DOHH2 (cell line): ENCODE measurements at regions not wholly inside any gene's neighbourhood (a gene's known extent, or its start where the extent isn't known, plus 50 kb on each side); places are given as distances from the start of the nearest gene placed in this dataset.

ENCODE experiments used
- H3F3A ChIP-seq: fragments of 200-600 bp; sonication (generic), shearing (Covaris generic); 2 replicates; pipeline ENCODE4 v1.6.0; 2016; ENCODE audit warnings: antibody characterized with exemption, mild to moderate bottlenecking; ENCODE audit not compliant: control insufficient read depth, insufficient read depth
- H3K27ac ChIP-seq: fragments of 200-600 bp; sonication (generic); 2 replicates; pipeline ENCODE4 v1.5.1; 2014; ENCODE audit warnings: low read depth, mild to moderate bottlenecking, low read length, moderate library complexity
- H3K27me3 ChIP-seq: fragments of 200-600 bp; sonication (generic); 2 replicates; pipeline ENCODE4 v1.6.1; 2014; ENCODE audit warnings: mild to moderate bottlenecking, low read length, mixed read lengths; ENCODE audit not compliant: control insufficient read depth
- H3K36me3 ChIP-seq: fragments of 200-600 bp; sonication (generic); 2 replicates; pipeline ENCODE4 v1.6.1; 2014; ENCODE audit warnings: mild to moderate bottlenecking, low read length, moderate library complexity, mixed read lengths; ENCODE audit not compliant: control insufficient read depth
- H3K4me1 ChIP-seq: fragments of 200-600 bp; sonication (generic); 2 replicates; pipeline ENCODE4 v1.6.1; 2014; ENCODE audit warnings: mild to moderate bottlenecking, low read length, mixed read lengths; ENCODE audit not compliant: control insufficient read depth
- H3K4me2 ChIP-seq: fragments of 200-600 bp; sonication (generic); 2 replicates; pipeline ENCODE4 v1.6.0; 2014; ENCODE audit warnings: mild to moderate bottlenecking, low read length, moderate library complexity
- H3K4me3 ChIP-seq: fragments of 200-600 bp; sonication (generic); 2 replicates; pipeline ENCODE4 v1.5.1; 2014; ENCODE audit warnings: mild to moderate bottlenecking, low read length, mixed read lengths
- H3K79me2 ChIP-seq: fragments of 200-600 bp; sonication (generic); 2 replicates; pipeline ENCODE4 v1.6.1; 2014; ENCODE audit warnings: mild to moderate bottlenecking, low read length, mixed read lengths; ENCODE audit not compliant: control insufficient read depth
- H3K9me2 ChIP-seq: fragments of 200-600 bp; sonication (generic); replicated peaks from 2 replicates; pipeline ENCODE4 v1.6.1; 2014; ENCODE audit warnings: mild to moderate bottlenecking, low read length, mixed read lengths; ENCODE audit not compliant: control insufficient read depth
- H3K9me3 ChIP-seq: fragments of 200-600 bp; sonication (generic); 2 replicates; pipeline ENCODE4 v1.6.1; 2014; ENCODE audit warnings: antibody characterized with exemption, low read length, mixed read lengths; ENCODE audit not compliant: control insufficient read depth, insufficient read depth
- H4K20me1 ChIP-seq: fragments of 200-600 bp; sonication (generic); 2 replicates; pipeline ENCODE4 v1.6.0; 2014; ENCODE audit warnings: low read depth, mild to moderate bottlenecking, antibody characterized with exemption, low read length, moderate library complexity; ENCODE audit not compliant: control insufficient read depth, insufficient read depth
- EZH2phosphoT487 ChIP-seq: fragments of 200-600 bp; sonication (generic); IDR thresholded peaks from 2 replicates; pipeline ENCODE4 v1.6.1; 2017; ENCODE audit warnings: borderline replicate concordance, mild to moderate bottlenecking, antibody characterized with exemption, low read length, moderate library complexity, mixed read lengths
- TF ChIP-seq, protein P1 (sequence below): fragments of 200-600 bp; sonication (generic); IDR thresholded peaks from one replicate; pipeline ENCODE4 v1.5.1; 2014; ENCODE audit warnings: antibody characterized with exemption, mild to moderate bottlenecking, low read depth, low read length; ENCODE audit not compliant: poor library complexity, severe bottlenecking

GRCh38 chr16:50928065-50928464, 186.2 kb downstream of the CYLD start:
- no peaks in the 10 kb centered on the region for H3K9me2 ChIP-seq
- no peaks in the 10 kb centered on the region for H3K9me3 ChIP-seq
- H3K36me3 ChIP-seq: no peaks in the 10 kb centered on the region
- H3F3A ChIP-seq: no peaks in the 10 kb centered on the region
- no peak for TF ChIP-seq EZH2phosphoT487
- TF ChIP-seq, protein P1, sequence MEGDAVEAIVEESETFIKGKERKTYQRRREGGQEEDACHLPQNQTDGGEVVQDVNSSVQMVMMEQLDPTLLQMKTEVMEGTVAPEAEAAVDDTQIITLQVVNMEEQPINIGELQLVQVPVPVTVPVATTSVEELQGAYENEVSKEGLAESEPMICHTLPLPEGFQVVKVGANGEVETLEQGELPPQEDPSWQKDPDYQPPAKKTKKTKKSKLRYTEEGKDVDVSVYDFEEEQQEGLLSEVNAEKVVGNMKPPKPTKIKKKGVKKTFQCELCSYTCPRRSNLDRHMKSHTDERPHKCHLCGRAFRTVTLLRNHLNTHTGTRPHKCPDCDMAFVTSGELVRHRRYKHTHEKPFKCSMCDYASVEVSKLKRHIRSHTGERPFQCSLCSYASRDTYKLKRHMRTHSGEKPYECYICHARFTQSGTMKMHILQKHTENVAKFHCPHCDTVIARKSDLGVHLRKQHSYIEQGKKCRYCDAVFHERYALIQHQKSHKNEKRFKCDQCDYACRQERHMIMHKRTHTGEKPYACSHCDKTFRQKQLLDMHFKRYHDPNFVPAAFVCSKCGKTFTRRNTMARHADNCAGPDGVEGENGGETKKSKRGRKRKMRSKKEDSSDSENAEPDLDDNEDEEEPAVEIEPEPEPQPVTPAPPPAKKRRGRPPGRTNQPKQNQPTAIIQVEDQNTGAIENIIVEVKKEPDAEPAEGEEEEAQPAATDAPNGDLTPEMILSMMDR: no peak
- H3K27me3 ChIP-seq: no peaks in the 10 kb centered on the region
- no peak overlapping the region for H3K27ac ChIP-seq
- H3K79me2 ChIP-seq: no peaks in the 10 kb centered on the region
- no peak overlapping the region for H3K4me2 ChIP-seq
- H3K4me1 ChIP-seq: no peaks in the 10 kb centered on the region
- no peaks in the 10 kb centered on the region for H4K20me1 ChIP-seq
- H3K4me3 ChIP-seq: no peak overlapping the region

- Histone ChIP-seq H3K27me3 (no peaks in the 10 kb centered on the region), H3K4me1 (no peaks in the 10 kb centered on the region), H4K20me1 (no peaks in the 10 kb centered on the region), H3K79me2 (no peaks in the 10 kb centered on the region), H3K27ac (no peak overlapping the region), H3K9me2 (no peaks in the 10 kb centered on the region), H3K4me2 (no peak overlapping the region), H3K4me3 (no peak overlapping the region), H3F3A (no peaks in the 10 kb centered on the region), H3K36me3 (no peaks in the 10 kb centered on the region), H3K9me3 (no peaks in the 10 kb centered on the region)
- TF ChIP-seq, protein P1: no peak
- no peak for TF ChIP-seq EZH2phosphoT487
These were observed 184.0 kb downstream of the CYLD start for GRCh38 chr16:50925758-50926357.

GRCh38 chr16:50924759-50925545, 183.1 kb downstream of the CYLD start:
- no peaks in the 10 kb centered on the region for H3F3A ChIP-seq
- TF ChIP-seq, protein P1: no peak
- TF ChIP-seq EZH2phosphoT487: no peak
- H3K9me3 ChIP-seq: no peaks in the 10 kb centered on the region
- no peaks in the 10 kb centered on the region for H3K9me2 ChIP-seq
- no peak overlapping the region for H3K4me3 ChIP-seq
- no peaks in the 10 kb centered on the region for H4K20me1 ChIP-seq
- no peaks in the 10 kb centered on the region for H3K4me1 ChIP-seq
- no peaks in the 10 kb centered on the region for H3K79me2 ChIP-seq
- no peaks in the 10 kb centered on the region for H3K27me3 ChIP-seq
- no peaks in the 10 kb centered on the region for H3K36me3 ChIP-seq
- no peak overlapping the region for H3K4me2 ChIP-seq
- H3K27ac ChIP-seq: no peak overlapping the region
